Endometrial microvascular endothelial cells (primary cell): ENCODE measurements at regions not wholly inside any gene's neighbourhood (a gene's known extent, or its start where the extent isn't known, plus 50 kb on each side); places are given as distances from the start of the nearest gene placed in this dataset.

Experiments used
- in situ Hi-C: cut with HindIII; loops from 2 replicates; pipeline ENCODE4 v1.10.0; 2017; ENCODE audit warnings: low sequenced_read_pairs, low pct_unique_long_range_greater_than_20kb; ENCODE audit errors: inconsistent ontology term

GRCh38 chr15:39265261-39265660 lies 315.6 kb upstream of the THBS1 start:
- in situ Hi-C loops: no loop called here

- in situ Hi-C loops: no loop called here
Measured at GRCh38 chr15:39266890-39267289, 314.0 kb upstream of the THBS1 start.

- in situ Hi-C loops: no loop called here
Measured at GRCh38 chr15:39267685-39268084, 313.2 kb upstream of the THBS1 start.

- in situ Hi-C loops: no loop called here
Measured at GRCh38 chr15:39269352-39269751, 311.5 kb upstream of the THBS1 start.

- in situ Hi-C loops: no loop called here
Measured at GRCh38 chr15:39269821-39270220, 311.1 kb upstream of the THBS1 start.

GRCh38 chr15:39270221-39270855 lies 310.5 kb upstream of the THBS1 start:
- in situ Hi-C loops: no loop called here

GRCh38 chr15:39270934-39271333 lies 309.9 kb upstream of the THBS1 start:
- in situ Hi-C loops: no loop called here

- in situ Hi-C loops: no loop called here
Measured at GRCh38 chr15:39272901-39273300, 308.0 kb upstream of the THBS1 start.

GRCh38 chr15:39273717-39274411 lies 307.0 kb upstream of the THBS1 start:
- in situ Hi-C loops: no loop called here

GRCh38 chr15:39275066-39275465 lies 305.8 kb upstream of the THBS1 start:
- in situ Hi-C loops: no loop called here

GRCh38 chr15:39279311-39279710 lies 301.6 kb upstream of the THBS1 start:
- in situ Hi-C loops: no loop called here

GRCh38 chr15:39281094-39281493 lies 299.8 kb upstream of the THBS1 start:
- in situ Hi-C loops: no loop called here

GRCh38 chr15:39282663-39283208 lies 298.1 kb upstream of the THBS1 start:
- in situ Hi-C loops: no loop called here

- in situ Hi-C loops: no loop called here
Measured at GRCh38 chr15:39283531-39283930, 297.3 kb upstream of the THBS1 start.

GRCh38 chr15:39285071-39285470 lies 295.8 kb upstream of the THBS1 start:
- in situ Hi-C loops: no loop called here

- in situ Hi-C loops: no loop called here
Measured at GRCh38 chr15:39285663-39286062, 295.2 kb upstream of the THBS1 start.

GRCh38 chr15:39286706-39287105 lies 294.2 kb upstream of the THBS1 start:
- in situ Hi-C loops: no loop called here

GRCh38 chr15:39287322-39288195 lies 293.3 kb upstream of the THBS1 start:
- in situ Hi-C loops: no loop called here

GRCh38 chr15:39290711-39291435 lies 290.0 kb upstream of the THBS1 start:
- in situ Hi-C loops: no loop called here
